OCI-LY3 (cell line): ENCODE measurements at regions not wholly inside any gene's neighbourhood (a gene's known extent, or its start where the extent isn't known, plus 50 kb on each side); places are given as distances from the start of the nearest gene placed in this dataset.

Experiments used
- H2AFZ ChIP-seq: fragments of 200-600, 300-600 bp; shearing (Covaris generic); 2 replicates; pipeline ENCODE4 v1.6.0; 2014; ENCODE audit warnings: antibody characterized with exemption, low read depth, low read length
- H3K27ac ChIP-seq: fragments of 200-600, 300-600 bp; sonication (generic); 2 replicates; pipeline ENCODE4 v1.5.1; 2014; ENCODE audit warnings: mild to moderate bottlenecking, low read length, moderate library complexity, mixed read lengths
- H3K27me3 ChIP-seq: fragments of 200-600, 300-600 bp; sonication (generic); 2 replicates; pipeline ENCODE4 v1.6.1; 2014; ENCODE audit warnings: low read depth, low read length, mixed read lengths
- H3K36me3 ChIP-seq: fragments of 200-600, 300-600 bp; sonication (generic); replicated peaks from 2 replicates; pipeline ENCODE3; 2014; ENCODE audit warnings: low read depth, low read length, mixed read lengths
- H3K4me1 ChIP-seq: fragments of 300-600, 200-600 bp; sonication (generic); 2 replicates; pipeline ENCODE4 v1.6.1; 2014; ENCODE audit warnings: low read length, mixed read lengths
- H3K4me2 ChIP-seq: fragments of 200-600, 300-600 bp; sonication (generic); 2 replicates; pipeline ENCODE4 v1.6.1; 2014; ENCODE audit warnings: low read length, mixed read lengths
- H3K4me3 ChIP-seq: fragments of 300-600, 200-600 bp; sonication (generic); 2 replicates; pipeline ENCODE4 v1.5.1; 2014; ENCODE audit warnings: antibody characterized with exemption, mild to moderate bottlenecking, low read length, moderate library complexity
- H3K79me2 ChIP-seq: fragments of 300-600, 200-600 bp; shearing (Covaris generic); 2 replicates; pipeline ENCODE4 v1.6.1; 2014; ENCODE audit warnings: mild to moderate bottlenecking, low read length, mixed read lengths
- H3K9ac ChIP-seq: fragments of 300-600, 200-600 bp; shearing (Covaris generic); 2 replicates; pipeline ENCODE4 v1.6.0; 2014; ENCODE audit warnings: mild to moderate bottlenecking, low read length, moderate library complexity
- H3K9me3 ChIP-seq: fragments of 200-600, 300-600 bp; shearing (Covaris generic); 2 replicates; pipeline ENCODE4 v1.6.1; 2014; ENCODE audit warnings: low read length, mixed read lengths; ENCODE audit not compliant: insufficient read depth
- H4K20me1 ChIP-seq: fragments of 200-600, 300-600 bp; sonication (generic); 2 replicates; pipeline ENCODE4 v1.6.1; 2016; ENCODE audit warnings: low read length, mixed read lengths; ENCODE audit not compliant: insufficient read depth
- CTCF ChIP-seq: fragments of 200-600, 300-600 bp; sonication (generic); IDR thresholded peaks from 2 replicates; pipeline ENCODE4 v1.5.1; 2014; ENCODE audit warnings: antibody characterized with exemption, low read length, low read depth
- EZH2phosphoT487 ChIP-seq: fragments of 200-600 bp; shearing (Covaris generic); IDR thresholded peaks from 2 replicates; pipeline ENCODE4 v1.6.1; 2018; ENCODE audit warnings: antibody characterized with exemption, mixed run types, low read depth

- no peaks in the 10 kb centered on the region for H3K79me2 ChIP-seq
- no peaks in the 10 kb centered on the region for H3K36me3 ChIP-seq
- no peak overlapping the region for H3K9ac ChIP-seq
- no peak for TF ChIP-seq CTCF
- TF ChIP-seq EZH2phosphoT487, result no peak
- H2AFZ ChIP-seq, result no peak overlapping the region
- H3K9me3 ChIP-seq, result 0 out of 2 replicates have a peak, but pooled peaks cover 3% of the 10 kb centered on the region
- H3K4me3 ChIP-seq, result no peak overlapping the region
- H3K4me1 ChIP-seq, result no peaks in the 10 kb centered on the region
- no peaks in the 10 kb centered on the region for H4K20me1 ChIP-seq
- no peak overlapping the region for H3K4me2 ChIP-seq
- H3K27ac ChIP-seq, result no peak overlapping the region
- H3K27me3 ChIP-seq, result no peaks in the 10 kb centered on the region
These were observed 271.9 kb downstream of the STIM2 start for GRCh38 chr4:27132497-27132896.

GRCh38 chr4:27140486-27140885, 279.8 kb downstream of the STIM2 start:
- Histone ChIP-seq H3K9ac (no peak overlapping the region), H3K27me3 (no peaks in the 10 kb centered on the region), H3K4me1 (no peaks in the 10 kb centered on the region), H2AFZ (no peak overlapping the region), H4K20me1 (no peaks in the 10 kb centered on the region), H3K4me2 (no peak overlapping the region), H3K79me2 (no peaks in the 10 kb centered on the region), H3K9me3 (no peaks in the 10 kb centered on the region), H3K4me3 (no peak overlapping the region), H3K27ac (no peak overlapping the region), H3K36me3 (no peaks in the 10 kb centered on the region)
- TF ChIP-seq EZH2phosphoT487, result no peak
- TF ChIP-seq CTCF, result no peak

- H3K9me3 ChIP-seq, result no peaks in the 10 kb centered on the region
- H3K9ac ChIP-seq, result no peak overlapping the region
- no peaks in the 10 kb centered on the region for H3K4me1 ChIP-seq
- H3K27me3 ChIP-seq, result no peaks in the 10 kb centered on the region
- H3K36me3 ChIP-seq, result no peaks in the 10 kb centered on the region
- TF ChIP-seq EZH2phosphoT487 (no peak), CTCF (no peak)
- H4K20me1 ChIP-seq, result no peaks in the 10 kb centered on the region
- H3K4me3 ChIP-seq, result no peak overlapping the region
- H3K4me2 ChIP-seq, result no peak overlapping the region
- H2AFZ ChIP-seq, result no peak overlapping the region
- no peaks in the 10 kb centered on the region for H3K79me2 ChIP-seq
- H3K27ac ChIP-seq, result no peak overlapping the region
These were observed 280.9 kb downstream of the STIM2 start for GRCh38 chr4:27141530-27141929.

- H3K9ac ChIP-seq, result no peak overlapping the region
- H3K36me3 ChIP-seq, result no peaks in the 10 kb centered on the region
- no peak overlapping the region for H3K4me2 ChIP-seq
- no peaks in the 10 kb centered on the region for H3K9me3 ChIP-seq
- no peaks in the 10 kb centered on the region for H3K4me1 ChIP-seq
- H3K4me3 ChIP-seq, result no peak overlapping the region
- H4K20me1 ChIP-seq, result no peaks in the 10 kb centered on the region
- no peak overlapping the region for H2AFZ ChIP-seq
- H3K79me2 ChIP-seq, result no peaks in the 10 kb centered on the region
- TF ChIP-seq EZH2phosphoT487, result no peak
- TF ChIP-seq CTCF, result no peak
- no peaks in the 10 kb centered on the region for H3K27me3 ChIP-seq
- no peak overlapping the region for H3K27ac ChIP-seq
These were observed 282.2 kb downstream of the STIM2 start for GRCh38 chr4:27142841-27143240.
